ENCODE measurements at regions not wholly inside any gene's neighbourhood (a gene's known extent, or its start where the extent isn't known, plus 50 kb on each side); places are given as distances from the start of the nearest gene placed in this dataset.
"Not testable (repeated sequence)": the region's sequence is repeated elsewhere in the genome, so short reads cannot be mapped to it uniquely, and the experiment has no call there.

DNA sequence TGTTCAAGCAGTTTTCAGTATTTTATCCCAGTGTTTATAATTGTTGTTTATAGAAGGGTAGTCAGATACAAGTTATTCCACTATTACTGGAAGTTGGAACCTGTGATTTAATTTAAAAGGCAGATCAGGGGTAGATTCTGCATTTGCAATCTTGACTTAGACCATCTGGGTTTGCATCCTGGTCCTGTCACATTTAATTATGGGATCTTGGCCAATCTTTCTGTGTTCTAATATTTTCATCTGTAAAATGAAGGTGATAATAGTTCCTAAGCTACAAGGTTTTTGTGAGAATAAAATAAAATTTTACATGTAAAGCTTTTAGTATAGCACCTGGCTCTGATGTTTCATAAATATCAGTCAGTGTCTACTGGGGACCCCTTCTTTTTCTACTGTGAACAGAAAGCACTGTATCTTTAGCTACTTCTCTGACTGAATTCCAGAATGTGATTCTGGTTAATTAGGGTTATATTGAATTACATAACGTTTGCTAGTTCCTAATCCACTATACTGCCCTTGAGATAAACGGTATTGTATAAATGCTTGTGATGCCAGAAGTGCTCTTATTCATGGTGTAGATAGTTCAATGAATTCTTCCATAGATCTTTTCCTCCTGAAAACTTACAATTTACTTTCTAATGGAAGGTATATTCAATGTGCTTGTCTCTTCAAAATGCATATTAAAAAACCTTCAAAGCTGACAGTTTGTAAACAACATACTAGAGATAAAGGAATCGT, 131.0 kb downstream of the KCNK1 start:
- H3K4me3 ChIP-seq (ENCODE audit: low read depth, low read length): no peak overlapping the region

DNA sequence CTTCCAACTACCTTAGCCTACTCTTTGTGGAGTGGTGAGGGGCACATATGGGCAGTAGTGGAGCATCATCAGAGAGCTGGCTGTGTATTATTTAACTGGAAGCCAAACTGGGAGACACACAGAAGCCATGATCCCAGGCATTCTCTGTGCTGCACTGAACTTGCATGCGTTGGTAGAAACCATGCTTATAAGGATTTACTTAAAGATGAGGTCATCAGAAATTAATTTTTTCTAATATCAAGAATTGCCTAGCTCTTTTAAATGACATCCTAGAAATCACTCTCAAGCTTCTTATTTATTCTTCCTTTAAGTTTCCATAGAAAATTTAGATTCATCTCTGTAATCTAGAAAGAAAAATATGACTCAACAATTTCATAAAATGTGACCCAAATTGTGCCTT, 136.2 kb downstream of the KCNK1 start:
- TF ChIP-seq CTCF (IDR thresholded peaks at IDR 0.05; ENCODE audit: low read depth, low read length): no peak
- no peak overlapping the region for H3K4me3 ChIP-seq (ENCODE audit: low read depth, low read length)

More for the DNA sequence above, 131.0 kb downstream of the KCNK1 start:
- no peak for TF ChIP-seq CTCF (IDR thresholded peaks at IDR 0.05; ENCODE audit: low read depth, low read length)

GRCh38 chr1:233759665-233760064, 144.8 kb upstream of the SLC35F3 start:
- no peak overlapping the region for H3K4me3 ChIP-seq (ENCODE audit: low read depth, low read length)
- TF ChIP-seq CTCF (IDR thresholded peaks at IDR 0.05; ENCODE audit: low read depth, low read length): no peak

- H3K4me3 ChIP-seq (ENCODE audit: low read depth, low read length): not testable (repeated sequence)
Observed at GRCh38 chr1:233764304-233764703, 140.2 kb upstream of the SLC35F3 start.

DNA sequence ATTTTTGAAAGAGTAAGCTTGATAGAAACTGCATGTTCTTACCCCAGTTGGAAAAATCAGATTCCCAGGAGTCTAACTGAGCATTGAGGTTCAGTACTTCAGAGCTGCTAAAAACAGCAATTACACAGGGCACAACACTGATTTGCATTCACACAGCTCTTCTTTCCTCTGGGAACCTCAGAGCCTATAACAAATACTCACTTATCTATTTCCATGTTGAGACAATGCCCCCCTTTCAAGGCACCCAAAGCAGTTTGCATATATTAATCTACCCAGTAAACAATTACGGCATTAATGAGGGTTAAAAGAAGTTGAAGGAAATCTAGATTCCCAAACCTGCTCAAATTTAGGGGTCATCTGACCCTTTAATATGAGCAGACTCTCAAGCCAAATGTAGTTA, 126.9 kb upstream of the SLC35F3 start:
- H3K4me3 ChIP-seq (ENCODE audit: low read depth, low read length): no peak overlapping the region
- no peak for TF ChIP-seq CTCF (IDR thresholded peaks at IDR 0.05; ENCODE audit: low read depth, low read length)

DNA sequence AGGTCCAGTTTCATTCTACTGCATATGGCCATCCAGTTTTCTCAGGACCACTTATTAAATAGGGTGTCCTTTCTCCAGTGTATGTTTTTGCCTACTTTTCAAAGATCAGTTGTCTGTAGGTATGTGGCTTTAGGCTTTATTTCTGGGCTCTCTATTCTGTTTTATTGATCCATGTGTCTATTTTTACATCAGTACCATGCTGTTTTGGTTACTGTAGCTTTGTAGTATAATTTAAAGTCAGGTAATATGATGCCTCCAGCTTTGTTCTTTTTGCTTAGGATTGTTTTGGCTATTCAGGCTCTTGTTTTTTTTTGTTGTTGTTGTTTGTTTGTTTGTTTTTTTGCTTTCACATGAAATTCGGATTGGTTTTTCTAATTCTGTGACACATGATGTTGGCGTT, 124.4 kb upstream of the SLC35F3 start:
- no peak for TF ChIP-seq CTCF (IDR thresholded peaks at IDR 0.05; ENCODE audit: low read depth, low read length)
- no peak overlapping the region for H3K4me3 ChIP-seq (ENCODE audit: low read depth, low read length)

GRCh38 chr1:233782937-233783586, 121.4 kb upstream of the SLC35F3 start:
- no peak overlapping the region for H3K4me3 ChIP-seq (ENCODE audit: low read depth, low read length)
- TF ChIP-seq CTCF (IDR thresholded peaks at IDR 0.05; ENCODE audit: low read depth, low read length): no peak
